22Rv1 (cell line): ENCODE measurements at regions not wholly inside any gene's neighbourhood (a gene's known extent, or its start where the extent isn't known, plus 50 kb on each side); places are given as distances from the start of the nearest gene placed in this dataset.

ENCODE experiments used
- H3K27ac ChIP-seq: fragments of 450-650 bp; 2 replicates; pipeline ENCODE4 v1.5.1; 2017
- ZFX ChIP-seq: fragments of 450-650 bp; IDR thresholded peaks from 2 replicates; pipeline ENCODE4 v1.6.1; 2017; ENCODE audit warnings: antibody characterized with exemption, borderline replicate concordance
- TF ChIP-seq, protein P1 (sequence below): fragments of 450-650 bp; IDR thresholded peaks from 2 replicates; pipeline ENCODE4 v1.5.1; 2017; ENCODE audit warnings: mild to moderate bottlenecking

GRCh38 chr2:45288532-45289417 lies 279.5 kb upstream of the SIX2 start:
- no peak overlapping the region for H3K27ac ChIP-seq
- TF ChIP-seq, protein P1, sequence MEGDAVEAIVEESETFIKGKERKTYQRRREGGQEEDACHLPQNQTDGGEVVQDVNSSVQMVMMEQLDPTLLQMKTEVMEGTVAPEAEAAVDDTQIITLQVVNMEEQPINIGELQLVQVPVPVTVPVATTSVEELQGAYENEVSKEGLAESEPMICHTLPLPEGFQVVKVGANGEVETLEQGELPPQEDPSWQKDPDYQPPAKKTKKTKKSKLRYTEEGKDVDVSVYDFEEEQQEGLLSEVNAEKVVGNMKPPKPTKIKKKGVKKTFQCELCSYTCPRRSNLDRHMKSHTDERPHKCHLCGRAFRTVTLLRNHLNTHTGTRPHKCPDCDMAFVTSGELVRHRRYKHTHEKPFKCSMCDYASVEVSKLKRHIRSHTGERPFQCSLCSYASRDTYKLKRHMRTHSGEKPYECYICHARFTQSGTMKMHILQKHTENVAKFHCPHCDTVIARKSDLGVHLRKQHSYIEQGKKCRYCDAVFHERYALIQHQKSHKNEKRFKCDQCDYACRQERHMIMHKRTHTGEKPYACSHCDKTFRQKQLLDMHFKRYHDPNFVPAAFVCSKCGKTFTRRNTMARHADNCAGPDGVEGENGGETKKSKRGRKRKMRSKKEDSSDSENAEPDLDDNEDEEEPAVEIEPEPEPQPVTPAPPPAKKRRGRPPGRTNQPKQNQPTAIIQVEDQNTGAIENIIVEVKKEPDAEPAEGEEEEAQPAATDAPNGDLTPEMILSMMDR: no peak
- TF ChIP-seq ZFX: no peak

DNA sequence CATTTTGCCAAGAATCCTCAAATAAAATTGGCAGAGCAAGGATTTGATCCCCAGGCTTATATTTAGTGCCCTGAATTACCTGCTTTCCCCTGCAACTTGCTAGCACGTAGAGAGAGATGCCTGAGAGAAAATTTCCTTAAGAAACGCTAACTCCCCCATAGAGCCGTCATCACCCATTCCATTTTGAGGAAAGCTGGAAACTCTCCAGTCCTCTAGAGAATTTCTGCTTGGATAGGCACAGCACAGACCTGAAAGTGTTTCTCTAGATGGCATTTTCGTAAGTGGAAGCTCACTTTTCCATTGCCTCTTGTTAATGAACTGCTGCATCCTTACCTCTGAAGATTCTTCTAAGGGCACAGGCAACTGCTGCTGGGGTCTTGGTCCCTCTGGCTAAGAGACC lies 277.8 kb upstream of the SIX2 start:
- H3K27ac ChIP-seq: no peak overlapping the region
- TF ChIP-seq ZFX: no peak
- TF ChIP-seq, protein P1: no peak

GRCh38 chr2:45285771-45286390 lies 276.6 kb upstream of the SIX2 start:
- no peak overlapping the region for H3K27ac ChIP-seq
- TF ChIP-seq, protein P1: no peak
- no peak for TF ChIP-seq ZFX

DNA sequence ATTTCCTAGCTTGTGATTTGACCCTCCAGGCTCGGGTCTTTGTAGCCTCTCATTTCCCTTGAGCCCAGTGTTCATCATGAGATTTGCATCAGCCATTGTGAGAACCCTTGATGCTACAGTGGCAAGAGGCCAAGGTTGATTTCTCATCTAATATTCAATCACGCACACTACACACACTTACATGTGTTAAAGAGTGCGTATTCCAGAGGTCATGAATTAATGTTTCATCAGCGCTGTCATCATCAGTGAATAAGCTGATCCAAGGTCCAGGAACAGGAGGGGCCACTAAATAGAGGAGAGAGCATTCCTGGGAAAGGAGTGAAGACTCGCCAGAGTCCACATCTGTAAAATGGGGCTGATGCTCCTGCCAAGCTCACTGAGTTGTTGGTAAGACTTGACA lies 276.1 kb upstream of the SIX2 start:
- no peak overlapping the region for H3K27ac ChIP-seq
- TF ChIP-seq, protein P1: no peak
- no peak for TF ChIP-seq ZFX

DNA sequence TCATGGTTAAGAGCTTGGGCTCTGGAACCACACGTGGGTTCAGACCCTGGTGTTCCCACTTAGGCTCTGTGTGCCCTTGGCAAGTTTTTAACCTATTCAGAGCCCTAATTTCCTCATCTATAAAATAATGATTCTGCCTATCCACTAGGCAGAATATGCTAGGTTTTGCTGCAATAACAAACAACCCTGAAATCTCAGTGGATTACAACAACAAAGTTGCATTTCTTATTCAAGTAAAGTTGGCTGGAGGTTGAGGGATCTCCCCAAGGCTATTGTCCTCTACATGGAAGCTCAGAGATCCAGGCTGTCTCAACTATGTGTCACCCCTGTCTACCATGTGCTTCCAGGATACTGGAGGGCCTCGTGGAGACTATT lies 275.4 kb upstream of the SIX2 start:
- H3K27ac ChIP-seq: no peak overlapping the region
- TF ChIP-seq ZFX: no peak
- TF ChIP-seq, protein P1: no peak

DNA sequence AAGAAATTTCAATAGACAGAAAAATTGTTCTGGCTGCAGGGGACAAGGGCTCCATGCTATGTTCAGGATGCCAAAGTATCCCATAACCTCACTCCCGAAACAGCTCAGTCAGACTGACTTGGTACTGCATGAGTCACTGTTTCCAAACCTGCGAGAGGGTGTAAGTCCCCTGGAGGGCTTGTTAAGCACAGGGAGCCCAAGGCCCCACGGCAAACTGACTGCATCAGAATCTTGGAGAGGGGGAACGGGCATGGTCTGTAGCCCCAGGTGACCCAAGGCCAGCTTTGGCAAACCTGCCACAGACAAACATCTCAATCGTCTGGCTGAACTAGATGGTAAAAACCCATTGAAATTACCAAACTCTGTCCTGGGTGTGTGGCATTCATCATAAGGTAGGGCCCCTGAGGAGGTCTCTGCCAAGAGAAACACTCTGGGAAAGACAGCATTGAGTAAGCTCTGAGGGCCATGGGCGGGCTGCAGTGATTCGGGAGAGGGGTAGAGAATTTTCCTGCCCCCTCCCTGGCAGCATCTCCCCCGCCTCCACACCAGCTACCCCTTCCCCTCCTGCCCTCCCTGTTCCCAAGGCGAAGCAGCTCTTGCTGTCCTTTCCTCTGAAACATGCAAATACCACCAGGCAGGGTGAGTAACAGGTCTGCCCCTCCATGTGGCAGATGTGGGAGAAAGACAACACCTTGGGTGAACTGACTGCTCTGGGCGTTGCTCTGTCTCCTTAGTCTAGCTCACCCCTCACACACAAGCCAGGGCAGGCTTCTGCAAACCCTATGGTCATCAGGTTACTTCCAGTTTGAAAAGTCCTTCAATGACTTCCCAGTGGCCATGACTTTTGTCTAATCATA lies 274.7 kb upstream of the SIX2 start:
- no peak for TF ChIP-seq ZFX
- TF ChIP-seq, protein P1: no peak

DNA sequence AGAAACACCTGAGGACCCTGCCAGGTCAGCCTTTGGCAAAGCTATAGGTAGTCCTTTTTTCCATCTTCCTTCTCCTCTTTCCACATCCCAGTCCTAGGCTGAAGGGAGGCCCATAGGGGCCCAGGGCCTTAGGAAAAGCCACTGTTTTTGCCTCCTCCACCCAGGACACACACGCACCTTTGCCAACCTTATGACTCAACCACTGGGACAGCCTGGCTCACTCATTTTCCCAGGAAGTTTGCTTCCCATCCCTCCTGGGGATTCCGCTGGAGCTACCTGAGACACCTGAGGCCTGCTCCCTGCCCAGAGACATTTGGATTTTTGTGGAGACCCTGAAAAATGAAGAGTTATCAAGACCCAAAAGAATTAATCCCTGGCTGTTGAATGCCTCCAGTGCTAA lies 273.4 kb upstream of the SIX2 start:
- TF ChIP-seq ZFX: no peak
- TF ChIP-seq, protein P1: no peak
- H3K27ac ChIP-seq: no peak overlapping the region

More for the DNA sequence above, 274.7 kb upstream of the SIX2 start:
- no peak overlapping the region for H3K27ac ChIP-seq
